T47D (cell line): ENCODE measurements at regions not wholly inside any gene's neighbourhood (a gene's known extent, or its start where the extent isn't known, plus 50 kb on each side); places are given as distances from the start of the nearest gene placed in this dataset.
A peak's percentile ranks its signal among the peaks of the same experiment; 100 is the strongest.

ENCODE experiments used
- DNase-seq, 2 experiments: peaks; one replicate each; pipeline versions ENCODE4 v3.0.0 to v3.0.0-alpha.2; 2011 to 2012; ENCODE audit warnings: low read depth in 1 of 2, low spot score in 1 of 2
- JUND ChIP-seq: IDR thresholded peaks from 2 replicates; pipeline ENCODE4 v1.6.1; 2012; ENCODE audit warnings: low read depth
- in situ Hi-C: cut with HindIII; loops from 2 replicates; pipeline ENCODE4 v1.10.0; 2016; ENCODE audit warnings: low sequenced_read_pairs, low pct_unique_long_range_greater_than_20kb

GRCh38 chr12:63036216-63036973, 101.4 kb upstream of the PPM1H start:
- in situ Hi-C loops: no loop called here
- no peak for TF ChIP-seq JUND
- no peak for DNase-seq

- in situ Hi-C loops: no loop called here
- TF ChIP-seq JUND: no peak
- no peak for DNase-seq
These were observed 99.7 kb upstream of the PPM1H start for GRCh38 chr12:63034601-63035000.

GRCh38 chr12:63029676-63030075, 94.7 kb upstream of the PPM1H start:
- in situ Hi-C loops: no loop called here
- no peak for DNase-seq
- no peak for TF ChIP-seq JUND

- DNase-seq: no peak
- in situ Hi-C loops: no loop called here
- TF ChIP-seq JUND: no peak
These were observed 94.0 kb upstream of the PPM1H start for GRCh38 chr12:63028951-63029350.

- no peak for TF ChIP-seq JUND
- no peak for DNase-seq
- in situ Hi-C loops: no loop called here
These were observed 90.2 kb upstream of the PPM1H start for GRCh38 chr12:63025116-63025515.

GRCh38 chr12:63023926-63024325, 89.0 kb upstream of the PPM1H start:
- DNase-seq: no peak
- no peak for TF ChIP-seq JUND
- in situ Hi-C loops: no loop called here

- in situ Hi-C loops: no loop called here
- no peak for DNase-seq
- TF ChIP-seq JUND: no peak
These were observed 86.2 kb upstream of the PPM1H start for GRCh38 chr12:63021116-63021515.

GRCh38 chr12:63020269-63020668, 85.3 kb upstream of the PPM1H start:
- in situ Hi-C loops: no loop called here
- TF ChIP-seq JUND: no peak
- DNase-seq: peak; percentile 10 to 21

- no peak for TF ChIP-seq JUND
- in situ Hi-C loops: no loop called here
- no peak for DNase-seq
These were observed 83.3 kb upstream of the PPM1H start for GRCh38 chr12:63018273-63018672.

- in situ Hi-C loops: no loop called here
- TF ChIP-seq JUND: no peak
- no peak for DNase-seq
These were observed 78.4 kb upstream of the PPM1H start for GRCh38 chr12:63013302-63013701.

- DNase-seq: no peak
- no peak for TF ChIP-seq JUND
- in situ Hi-C loops: no loop called here
These were observed 75.7 kb upstream of the PPM1H start for GRCh38 chr12:63010698-63011097.

GRCh38 chr12:63008372-63008771, 73.4 kb upstream of the PPM1H start:
- no peak for TF ChIP-seq JUND
- in situ Hi-C loops: no loop called here
- DNase-seq: no peak

GRCh38 chr12:63007726-63008125, 72.8 kb upstream of the PPM1H start:
- no peak for TF ChIP-seq JUND
- in situ Hi-C loops: no loop called here
- no peak for DNase-seq

GRCh38 chr12:63006536-63006935, 71.6 kb upstream of the PPM1H start:
- in situ Hi-C loops: no loop called here
- TF ChIP-seq JUND: no peak
- DNase-seq: no peak
